ENCODE measurements at regions not wholly inside any gene's neighbourhood (a gene's known extent, or its start where the extent isn't known, plus 50 kb on each side); places are given as distances from the start of the nearest gene placed in this dataset.
"Not testable (repeated sequence)": the region's sequence is repeated elsewhere in the genome, so short reads cannot be mapped to it uniquely, and the experiment has no call there.

DNA sequence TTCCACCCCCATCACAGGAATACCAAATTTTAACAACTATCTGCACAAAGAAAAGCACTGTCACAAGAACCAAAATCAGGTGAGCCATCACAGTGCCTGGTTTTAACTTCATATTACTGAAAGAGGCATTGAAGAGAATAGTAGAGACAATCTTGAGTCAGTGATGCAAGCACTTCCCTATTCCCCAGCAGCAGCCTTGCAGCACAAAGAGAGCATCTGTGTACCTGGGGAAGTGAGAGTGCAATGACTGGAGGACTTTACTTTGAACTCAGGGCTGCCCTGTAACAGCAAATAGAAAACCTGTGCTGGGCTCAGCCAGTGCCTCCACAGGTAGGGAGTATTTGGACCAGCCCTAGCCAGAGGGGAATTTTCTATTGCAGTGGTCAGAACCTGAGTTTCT, 361.8 kb downstream of the TEX13C start:
- no peak for DNase-seq (ENCODE audit: low read depth, low spot score)
- dilution Hi-C loops (cut with MboI; ENCODE audit: extremely low pct_ligation_motif_present, low sequenced_read_pairs), result no loop called here
- Histone ChIP-seq H2AFZ (ENCODE audit: low read depth, low read length) (no peak overlapping the region), H4K20me1 (replicated peaks; ENCODE audit: control insufficient read depth, extremely low read depth, insufficient read depth, low read length) (no peaks in the 10 kb centered on the region), H3K9me1 (replicated peaks; ENCODE audit: control insufficient read depth, extremely low read depth, insufficient read depth, low read length) (no peaks in the 10 kb centered on the region), H3K27ac (ENCODE audit: insufficient read depth, low read depth, low read length) (no peak overlapping the region), H3K9ac (replicated peaks; ENCODE audit: extremely low read depth, insufficient read depth, low read length) (no peak overlapping the region), H3K4me1 (ENCODE audit: control insufficient read depth, extremely low read depth, insufficient read depth, low read length) (no peaks in the 10 kb centered on the region), H3K4me2 (ENCODE audit: insufficient read depth, low read length) (no peak overlapping the region), H3K4me3 (replicated peaks in 1 of 3; ENCODE audit: insufficient read depth in 1 of 3, low read depth in 1 of 3, low read length in 3 of 3) (no peak overlapping the region), H3K27me3 (ENCODE audit: control insufficient read depth in 2 of 2, insufficient read depth in 2 of 2, low read length in 2 of 2) (no peaks in the 10 kb centered on the region), H3K9me3 (replicated peaks; ENCODE audit: control insufficient read depth, insufficient read depth, low read length) (no peaks in the 10 kb centered on the region), H3K36me3 (ENCODE audit: control insufficient read depth in 2 of 2, extremely low read depth in 1 of 2, insufficient read depth in 2 of 2, low read length in 2 of 2) (no peaks in the 10 kb centered on the region), H3K79me2 (ENCODE audit: control insufficient read depth, insufficient read depth, low read length) (no peaks in the 10 kb centered on the region)
- no TSS peak for BruUV-seq (replicated peaks)
- no peak for FAIRE-seq
- ChIA-PET POLR2A (no interaction called here), CTCF (no interaction called here)
- intact Hi-C loops (cut with micrococcal nuclease), result no loop called here
- no peak for TF ChIP-seq MYC (IDR thresholded peaks at IDR 0.05; ENCODE audit: low read depth, low read length)
- TF ChIP-seq POLR2AphosphoS5 (IDR thresholded peaks at IDR 0.05; ENCODE audit: insufficient read depth, low read depth, low read length), result no peak
- no peak for TF ChIP-seq EZH2 (IDR thresholded peaks at IDR 0.05; ENCODE audit: borderline replicate concordance, low read depth, low read length, severe bottlenecking)
- TF ChIP-seq FOS (IDR thresholded peaks at IDR 0.05; ENCODE audit: borderline replicate concordance, insufficient read depth, low read length), result no peak
- no peak for TF ChIP-seq MAX (IDR thresholded peaks at IDR 0.05; ENCODE audit: insufficient read depth, insufficient read length)
- TF ChIP-seq POLR2A (IDR thresholded peaks at IDR 0.05; ENCODE audit: low read depth, low read length), result no peak
- TF ChIP-seq JUN (IDR thresholded peaks at IDR 0.05; ENCODE audit: borderline replicate concordance, insufficient read depth, insufficient read length, low read depth), result no peak
- no peak for TF ChIP-seq GATA2 (IDR thresholded peaks at IDR 0.05; ENCODE audit: insufficient read depth, insufficient read length, low read depth, low read length)
- TF ChIP-seq, protein P1, sequence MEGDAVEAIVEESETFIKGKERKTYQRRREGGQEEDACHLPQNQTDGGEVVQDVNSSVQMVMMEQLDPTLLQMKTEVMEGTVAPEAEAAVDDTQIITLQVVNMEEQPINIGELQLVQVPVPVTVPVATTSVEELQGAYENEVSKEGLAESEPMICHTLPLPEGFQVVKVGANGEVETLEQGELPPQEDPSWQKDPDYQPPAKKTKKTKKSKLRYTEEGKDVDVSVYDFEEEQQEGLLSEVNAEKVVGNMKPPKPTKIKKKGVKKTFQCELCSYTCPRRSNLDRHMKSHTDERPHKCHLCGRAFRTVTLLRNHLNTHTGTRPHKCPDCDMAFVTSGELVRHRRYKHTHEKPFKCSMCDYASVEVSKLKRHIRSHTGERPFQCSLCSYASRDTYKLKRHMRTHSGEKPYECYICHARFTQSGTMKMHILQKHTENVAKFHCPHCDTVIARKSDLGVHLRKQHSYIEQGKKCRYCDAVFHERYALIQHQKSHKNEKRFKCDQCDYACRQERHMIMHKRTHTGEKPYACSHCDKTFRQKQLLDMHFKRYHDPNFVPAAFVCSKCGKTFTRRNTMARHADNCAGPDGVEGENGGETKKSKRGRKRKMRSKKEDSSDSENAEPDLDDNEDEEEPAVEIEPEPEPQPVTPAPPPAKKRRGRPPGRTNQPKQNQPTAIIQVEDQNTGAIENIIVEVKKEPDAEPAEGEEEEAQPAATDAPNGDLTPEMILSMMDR (IDR thresholded peaks at IDR 0.05; ENCODE audit: extremely low read depth in 1 of 2, insufficient read depth in 1 of 2, low read depth in 1 of 2, low read length in 2 of 2), result no peak

DNA sequence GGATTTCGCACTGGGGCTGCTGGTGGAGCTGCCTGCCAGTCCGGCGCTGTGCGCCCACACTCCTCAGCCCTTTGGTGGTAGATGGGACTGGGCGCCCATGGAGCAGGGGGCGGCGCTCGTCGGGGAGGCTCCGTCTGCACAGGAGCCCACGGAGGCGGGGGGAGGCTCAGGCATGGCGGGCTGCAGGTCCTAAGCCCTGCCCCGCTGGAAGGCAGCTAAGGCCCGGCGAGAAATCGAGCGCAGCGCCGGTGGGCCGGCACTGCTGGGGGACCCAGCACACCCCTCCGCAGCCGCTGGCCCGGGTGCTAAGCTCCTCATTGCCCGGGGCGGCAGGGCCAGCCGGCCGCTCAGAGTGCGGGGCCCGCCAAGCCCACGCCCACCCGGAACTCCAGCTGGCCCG, 370.9 kb downstream of the TEX13C start:
- H3K27ac ChIP-seq (ENCODE audit: insufficient read depth, low read depth, low read length); DNase-seq (ENCODE audit: low read depth, low spot score); H3K9me3 ChIP-seq (replicated peaks; ENCODE audit: control insufficient read depth, insufficient read depth, low read length); POLR2A ChIA-PET; H3K4me1 ChIP-seq (ENCODE audit: control insufficient read depth, extremely low read depth, insufficient read depth, low read length); intact Hi-C loops (cut with micrococcal nuclease); H3K79me2 ChIP-seq (ENCODE audit: control insufficient read depth, insufficient read depth, low read length); H4K20me1 ChIP-seq (replicated peaks; ENCODE audit: control insufficient read depth, extremely low read depth, insufficient read depth, low read length); H3K4me2 ChIP-seq (ENCODE audit: insufficient read depth, low read length); H3K4me3 ChIP-seq (replicated peaks in 1 of 3; ENCODE audit: insufficient read depth in 1 of 3, low read depth in 1 of 3, low read length in 3 of 3); H3K9me1 ChIP-seq (replicated peaks; ENCODE audit: control insufficient read depth, extremely low read depth, insufficient read depth, low read length); FAIRE-seq; H3K9ac ChIP-seq (replicated peaks; ENCODE audit: extremely low read depth, insufficient read depth, low read length); CTCF ChIA-PET; H2AFZ ChIP-seq (ENCODE audit: low read depth, low read length); BruUV-seq (replicated peaks); dilution Hi-C loops (cut with MboI; ENCODE audit: extremely low pct_ligation_motif_present, low sequenced_read_pairs); H3K36me3 ChIP-seq (ENCODE audit: control insufficient read depth in 2 of 2, extremely low read depth in 1 of 2, insufficient read depth in 2 of 2, low read length in 2 of 2); H3K27me3 ChIP-seq (ENCODE audit: control insufficient read depth in 2 of 2, insufficient read depth in 2 of 2, low read length in 2 of 2): not testable (repeated sequence)
